RWPE2 (cell line): ENCODE measurements at regions not wholly inside any gene's neighbourhood (a gene's known extent, or its start where the extent isn't known, plus 50 kb on each side); places are given as distances from the start of the nearest gene placed in this dataset.

Source experiments
- ATAC-seq: fragments of 200-7000 bp; cut with Tn5 transposase; 3 replicates; pipeline ENCODE4 v1.9.1; 2021; ENCODE audit warnings: low read depth
- DNase-seq: peaks from one replicate; pipeline ENCODE4 v3.0.0-alpha.2; 2020; ENCODE audit warnings: low spot score
- H3K27ac ChIP-seq: fragments of 450-650 bp; 2 replicates; pipeline ENCODE4 v1.5.1; 2017; ENCODE audit warnings: mild to moderate bottlenecking; ENCODE audit not compliant: poor library complexity, severe bottlenecking
- H3K27me3 ChIP-seq: fragments of 250-450 bp; sonication (Bioruptor Pico); 2 replicates; pipeline ENCODE4 v1.5.1; 2021; ENCODE audit warnings: mild to moderate bottlenecking, moderate library complexity; ENCODE audit not compliant: insufficient read depth, poor library complexity, severe bottlenecking
- H3K36me3 ChIP-seq: fragments of 250-450 bp; sonication (Bioruptor Pico); 2 replicates; pipeline ENCODE4 v1.5.1; 2020; ENCODE audit warnings: low read depth, mild to moderate bottlenecking, moderate library complexity
- H3K4me1 ChIP-seq: fragments of 250-450 bp; sonication (Bioruptor Pico); 2 replicates; pipeline ENCODE4 v1.5.1; 2021; ENCODE audit warnings: mild to moderate bottlenecking, moderate library complexity; ENCODE audit not compliant: insufficient read depth, poor library complexity, severe bottlenecking
- H3K4me3 ChIP-seq: fragments of 250-450 bp; sonication (Bioruptor Pico); 2 replicates; pipeline ENCODE4 v1.5.1; 2021; ENCODE audit warnings: mild to moderate bottlenecking, moderate library complexity; ENCODE audit not compliant: severe bottlenecking
- H3K9me3 ChIP-seq: fragments of 250-450 bp; sonication (Bioruptor Pico); 2 replicates; pipeline ENCODE4 v1.5.1; 2021; ENCODE audit warnings: mild to moderate bottlenecking, moderate library complexity; ENCODE audit not compliant: severe bottlenecking
- TF ChIP-seq, protein P1 (sequence below): fragments of 450-650 bp; IDR thresholded peaks from one replicate; pipeline ENCODE4 v1.5.1; 2017; ENCODE audit warnings: mild to moderate bottlenecking, moderate library complexity; ENCODE audit not compliant: poor library complexity, severe bottlenecking

DNA sequence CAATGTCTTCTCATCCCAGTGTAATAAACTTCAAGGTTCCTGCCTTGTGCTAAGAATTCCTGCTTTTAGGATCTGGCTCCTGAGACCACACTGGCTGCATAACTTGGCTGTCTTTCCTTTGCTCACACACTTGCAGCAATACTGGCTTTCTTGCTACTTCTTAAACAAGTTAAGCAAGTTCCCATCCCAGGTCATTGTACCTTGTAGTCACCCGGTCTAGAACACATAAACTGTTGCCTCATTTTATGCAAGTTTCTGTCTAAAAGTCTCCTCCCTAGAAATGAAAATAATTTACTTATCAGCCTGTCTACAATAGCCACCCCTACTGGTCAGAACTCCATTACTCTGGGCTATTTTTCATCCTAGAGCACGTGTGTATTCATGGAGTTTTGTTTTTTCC is 887.9 kb upstream of the FAM98A start:
- DNase-seq, result no peak
- Histone ChIP-seq H3K4me1 (no peaks in the 10 kb centered on the region), H3K27ac (no peak overlapping the region), H3K4me3 (no peak overlapping the region), H3K36me3 (no peaks in the 10 kb centered on the region), H3K9me3 (no peaks in the 10 kb centered on the region), H3K27me3 (no peaks in the 10 kb centered on the region)
- no peak for ATAC-seq
- TF ChIP-seq, protein P1, sequence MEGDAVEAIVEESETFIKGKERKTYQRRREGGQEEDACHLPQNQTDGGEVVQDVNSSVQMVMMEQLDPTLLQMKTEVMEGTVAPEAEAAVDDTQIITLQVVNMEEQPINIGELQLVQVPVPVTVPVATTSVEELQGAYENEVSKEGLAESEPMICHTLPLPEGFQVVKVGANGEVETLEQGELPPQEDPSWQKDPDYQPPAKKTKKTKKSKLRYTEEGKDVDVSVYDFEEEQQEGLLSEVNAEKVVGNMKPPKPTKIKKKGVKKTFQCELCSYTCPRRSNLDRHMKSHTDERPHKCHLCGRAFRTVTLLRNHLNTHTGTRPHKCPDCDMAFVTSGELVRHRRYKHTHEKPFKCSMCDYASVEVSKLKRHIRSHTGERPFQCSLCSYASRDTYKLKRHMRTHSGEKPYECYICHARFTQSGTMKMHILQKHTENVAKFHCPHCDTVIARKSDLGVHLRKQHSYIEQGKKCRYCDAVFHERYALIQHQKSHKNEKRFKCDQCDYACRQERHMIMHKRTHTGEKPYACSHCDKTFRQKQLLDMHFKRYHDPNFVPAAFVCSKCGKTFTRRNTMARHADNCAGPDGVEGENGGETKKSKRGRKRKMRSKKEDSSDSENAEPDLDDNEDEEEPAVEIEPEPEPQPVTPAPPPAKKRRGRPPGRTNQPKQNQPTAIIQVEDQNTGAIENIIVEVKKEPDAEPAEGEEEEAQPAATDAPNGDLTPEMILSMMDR, result no peak

DNA sequence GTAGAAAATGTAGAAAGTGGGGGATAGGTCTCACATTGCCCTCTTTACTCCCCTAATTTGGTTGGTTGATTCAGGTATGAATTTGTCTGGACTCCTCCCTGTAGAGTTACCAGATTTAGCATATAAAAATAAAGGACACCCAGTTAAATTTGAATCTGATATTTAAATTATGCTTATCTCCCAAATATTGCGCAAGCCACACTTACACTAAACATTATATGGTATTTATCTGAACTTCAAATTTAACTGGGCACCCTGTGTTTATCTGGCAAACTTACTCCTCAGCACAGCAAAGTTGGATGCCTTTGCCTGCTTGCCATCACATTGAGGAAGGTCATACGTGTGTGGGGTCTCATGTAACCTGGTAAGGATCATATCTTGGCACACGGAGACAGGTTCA is 882.4 kb upstream of the FAM98A start:
- Histone ChIP-seq H3K36me3 (no peaks in the 10 kb centered on the region), H3K4me3 (no peak overlapping the region), H3K27ac (no peak overlapping the region), H3K9me3 (no peaks in the 10 kb centered on the region), H3K4me1 (no peaks in the 10 kb centered on the region), H3K27me3 (no peaks in the 10 kb centered on the region)
- ATAC-seq, result no peak
- no peak for DNase-seq
- TF ChIP-seq, protein P1, result no peak

DNA sequence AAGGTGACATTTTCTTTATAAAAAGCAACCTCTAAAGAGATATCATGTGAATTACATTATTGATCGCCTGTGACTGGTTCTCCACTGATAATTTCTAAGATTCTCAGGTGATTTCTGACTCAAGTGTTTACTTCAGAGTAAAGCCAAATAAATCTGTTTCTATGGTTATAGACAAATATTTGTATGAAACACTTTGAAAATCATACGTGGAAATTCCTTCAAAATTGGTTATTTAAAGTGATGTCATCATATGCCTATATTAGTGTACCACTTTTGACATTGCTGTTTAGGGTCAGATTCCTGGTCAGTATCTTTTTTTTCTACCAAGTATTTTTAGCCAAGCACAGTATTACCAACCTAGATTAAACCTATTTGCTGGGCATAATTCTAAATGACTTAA is 881.3 kb upstream of the FAM98A start:
- H3K36me3 ChIP-seq, result no peaks in the 10 kb centered on the region

DNA sequence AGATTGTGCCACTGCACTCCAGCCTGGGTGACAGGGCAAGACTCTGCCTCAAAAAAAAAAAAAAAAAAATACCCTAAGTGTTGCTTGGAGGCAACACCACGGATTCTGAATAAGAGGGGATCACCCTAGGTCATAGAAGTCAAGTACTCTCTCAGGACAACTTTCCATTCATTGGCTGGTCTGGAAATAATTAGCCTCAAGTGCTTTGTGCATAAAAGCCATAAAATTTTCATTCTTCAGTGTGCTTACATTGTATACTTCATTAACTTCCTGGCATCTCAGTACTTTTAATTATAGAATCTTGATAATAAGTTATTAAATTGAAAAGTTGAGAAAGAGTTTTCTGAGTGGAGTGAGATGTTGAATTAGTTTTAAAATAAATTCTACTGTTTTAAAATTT is 876.1 kb upstream of the FAM98A start:
- TF ChIP-seq, protein P1, result no peak
- no peaks in the 10 kb centered on the region for H3K27me3 ChIP-seq
- H3K27ac ChIP-seq, result no peak overlapping the region
- no peak overlapping the region for H3K4me3 ChIP-seq
- H3K9me3 ChIP-seq, result no peaks in the 10 kb centered on the region
- DNase-seq, result no peak
- no peak for ATAC-seq
- no peaks in the 10 kb centered on the region for H3K4me1 ChIP-seq
- H3K36me3 ChIP-seq, result no peaks in the 10 kb centered on the region

More for the DNA sequence above, 881.3 kb upstream of the FAM98A start:
- H3K9me3 ChIP-seq, result no peaks in the 10 kb centered on the region
- no peaks in the 10 kb centered on the region for H3K4me1 ChIP-seq
- no peak overlapping the region for H3K27ac ChIP-seq
- DNase-seq (no peak), ATAC-seq (no peak)
- no peaks in the 10 kb centered on the region for H3K27me3 ChIP-seq
- TF ChIP-seq, protein P1, result no peak
- no peak overlapping the region for H3K4me3 ChIP-seq

DNA sequence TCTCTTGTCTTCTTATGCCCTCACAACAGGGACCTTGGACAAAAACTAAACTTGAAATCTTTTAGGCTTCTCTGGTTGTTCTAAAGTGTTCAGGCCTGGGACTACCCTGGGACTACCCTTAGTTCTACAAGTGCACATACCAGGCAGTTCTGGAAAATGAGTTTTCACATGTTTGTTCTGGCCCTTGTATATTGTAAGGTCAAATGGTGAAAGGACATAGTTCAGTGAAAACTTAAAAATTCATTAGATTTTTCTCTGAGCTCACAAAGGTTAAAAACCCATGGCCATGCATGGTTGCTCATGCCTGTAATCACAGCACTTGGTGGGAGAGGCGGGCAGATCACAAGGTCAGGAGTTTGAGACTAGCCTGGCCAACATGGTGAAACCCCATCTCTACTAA is 875.5 kb upstream of the FAM98A start:
- ATAC-seq, result no peak
- Histone ChIP-seq H3K36me3 (no peaks in the 10 kb centered on the region), H3K4me3 (no peak overlapping the region), H3K27ac (no peak overlapping the region), H3K4me1 (no peaks in the 10 kb centered on the region), H3K9me3 (no peaks in the 10 kb centered on the region), H3K27me3 (no peaks in the 10 kb centered on the region)
- TF ChIP-seq, protein P1, result no peak
- no peak for DNase-seq
